ENCODE measurements at regions not wholly inside any gene's neighbourhood (a gene's known extent, or its start where the extent isn't known, plus 50 kb on each side); places are given as distances from the start of the nearest gene placed in this dataset.
A peak's percentile ranks its signal among the peaks of the same experiment; 100 is the strongest.

DNA sequence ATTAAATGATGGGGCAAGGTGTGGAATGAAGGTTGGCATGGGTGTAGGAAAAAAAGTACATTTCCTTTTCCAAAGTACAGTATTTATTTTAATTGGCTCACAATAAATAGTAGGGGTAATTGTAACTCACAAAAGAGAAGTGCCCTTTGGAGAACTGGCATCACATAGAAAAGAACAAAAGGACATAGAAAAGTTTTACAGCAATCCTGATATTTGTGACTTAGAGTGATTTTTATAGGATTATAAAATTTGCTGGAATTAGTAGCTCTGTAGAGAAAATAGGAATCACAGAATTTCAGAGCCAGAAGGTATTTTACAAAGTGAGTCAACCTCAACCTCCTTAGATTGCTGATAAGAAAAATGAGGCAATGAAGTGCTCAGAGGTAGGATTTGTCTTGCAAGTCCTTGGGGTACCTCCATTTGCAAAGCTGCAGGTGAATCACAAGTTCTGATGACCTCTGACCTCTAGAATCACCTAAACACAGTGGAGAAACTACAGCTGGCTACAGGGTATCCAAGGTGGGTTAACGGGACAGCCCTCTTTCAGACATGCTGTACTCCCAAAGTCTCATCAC, 133.6 kb downstream of the SOCS6 start:
- H3K4ac ChIP-seq (ENCODE audit: low read depth in 1 of 2, low read length in 2 of 2), result peak overlapping the region in 1 of 2 experiments; percentile 3
- H3K9ac ChIP-seq (ENCODE audit: low read length), result peak overlapping the region; percentile 66
- peaks cover 12% of the 10 kb centered on the region for H3K9me3 ChIP-seq (ENCODE audit: control insufficient read depth, low read length)
- H2BK5ac ChIP-seq (ENCODE audit: low read depth, low read length, poor library complexity, severe bottlenecking), result no peak overlapping the region
- H3K23ac ChIP-seq (ENCODE audit: low read length in 2 of 2), result no peak overlapping the region
- H4K8ac ChIP-seq (ENCODE audit: low read length), result no peak overlapping the region
- no peak overlapping the region for H3K4me2 ChIP-seq (ENCODE audit: low read length, poor library complexity, severe bottlenecking)
- H3K14ac ChIP-seq (ENCODE audit: low read length in 2 of 2), result no peak overlapping the region
- no peaks in the 10 kb centered on the region for H3K27me3 ChIP-seq (ENCODE audit: control insufficient read depth in 1 of 2, insufficient read depth in 1 of 2, low read length in 2 of 2)
- H4K91ac ChIP-seq (ENCODE audit: low read length), result no peak overlapping the region
- H3K18ac ChIP-seq (ENCODE audit: low read depth in 1 of 2, low read length in 2 of 2), result peak overlapping the region in 1 of 2 experiments; percentile 58
- H2BK12ac ChIP-seq (ENCODE audit: low read length in 2 of 2), result peak overlapping the region in 1 of 2 experiments; percentile 59
- no peak overlapping the region for H2AK5ac ChIP-seq (ENCODE audit: low read length, severe bottlenecking)
- no peaks in the 10 kb centered on the region for H3K36me3 ChIP-seq (ENCODE audit: control insufficient read depth in 1 of 2, insufficient read depth in 2 of 2, low read depth in 1 of 2, low read length in 2 of 2)
- DNase-seq, result no peak
- peaks cover 4% of the 10 kb centered on the region for H3K4me1 ChIP-seq (ENCODE audit: control insufficient read depth, insufficient read depth, low read depth, low read length)
- H3K27ac ChIP-seq (ENCODE audit: low read length, poor library complexity, severe bottlenecking), result no peak overlapping the region
- no peak overlapping the region for H2AFZ ChIP-seq (ENCODE audit: low read depth, low read length)
- H3K4me3 ChIP-seq (ENCODE audit: insufficient read depth in 1 of 2, low read depth in 1 of 2, low read length in 2 of 2), result peak overlapping the region in 1 of 2 experiments; percentile 38
- no peak overlapping the region for H2BK15ac ChIP-seq (ENCODE audit: low read depth, poor library complexity, severe bottlenecking)
- peak overlapping the region; percentile 11 for H2BK120ac ChIP-seq (ENCODE audit: low read depth, low read length)
- WGBS, result 100% methylated on average over 1 of the region's 1 CpG
- H3K79me1 ChIP-seq (replicated peaks; ENCODE audit: low read length, poor library complexity, severe bottlenecking), result no peaks in the 10 kb centered on the region

DNA sequence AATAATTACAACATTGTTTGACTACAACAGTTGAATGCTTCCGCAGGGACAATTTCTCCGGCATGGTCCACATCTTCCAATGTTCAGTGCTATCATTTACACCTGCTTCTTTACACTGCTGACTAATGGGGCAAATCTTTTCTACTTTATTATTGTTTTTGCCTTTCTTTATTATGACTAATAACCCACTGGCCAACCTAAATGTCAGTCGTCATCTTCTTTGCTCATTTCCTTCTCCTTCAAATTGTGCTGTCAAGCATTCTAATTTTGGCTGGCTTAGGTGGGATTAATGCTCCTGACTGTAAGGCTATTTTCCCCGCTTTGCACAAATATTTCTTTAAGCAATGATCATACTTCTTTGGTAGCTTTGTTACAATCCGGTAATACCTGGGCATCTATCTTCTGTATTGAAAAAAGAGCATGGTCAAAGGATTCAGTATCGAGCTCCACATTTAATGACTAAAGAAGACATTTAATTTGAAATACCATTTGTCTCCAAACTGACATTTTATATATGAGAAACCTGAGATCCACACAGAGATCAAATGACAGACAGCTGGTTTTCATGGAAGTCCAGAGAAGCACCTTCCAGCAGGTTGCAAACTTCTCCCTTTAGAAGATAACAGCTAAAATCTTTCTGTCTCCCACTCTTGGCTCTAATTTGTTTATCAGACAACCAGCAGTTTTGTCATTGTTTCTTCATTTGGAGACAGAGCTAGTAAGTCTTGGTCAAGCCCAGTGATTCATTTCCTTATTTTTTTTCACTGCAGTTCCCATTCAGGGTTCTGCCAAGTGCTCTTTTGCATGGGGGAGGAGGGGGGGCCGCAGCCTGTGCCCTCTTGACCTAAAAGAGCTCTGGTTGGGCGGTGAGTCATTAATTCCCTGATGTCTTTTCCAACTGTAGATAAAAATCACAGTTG, 132.9 kb downstream of the SOCS6 start:
- peaks cover 11% of the 10 kb centered on the region for H3K9me3 ChIP-seq (ENCODE audit: control insufficient read depth, low read length)
- no peak overlapping the region for H2AFZ ChIP-seq (ENCODE audit: low read depth, low read length)
- no peak overlapping the region for H3K4me2 ChIP-seq (ENCODE audit: low read length, poor library complexity, severe bottlenecking)
- no peak overlapping the region for H4K8ac ChIP-seq (ENCODE audit: low read length)
- no peak overlapping the region for H3K14ac ChIP-seq (ENCODE audit: low read length in 2 of 2)
- peak overlapping the region; percentile 17 for H3K27ac ChIP-seq (ENCODE audit: low read length, poor library complexity, severe bottlenecking)
- H2AK5ac ChIP-seq (ENCODE audit: low read length, severe bottlenecking), result no peak overlapping the region
- H2BK120ac ChIP-seq (ENCODE audit: low read depth, low read length), result no peak overlapping the region
- no peak overlapping the region for H3K23ac ChIP-seq (ENCODE audit: low read length in 2 of 2)
- no peak overlapping the region for H4K91ac ChIP-seq (ENCODE audit: low read length)
- peak; percentile 94 for DNase-seq
- no peaks in the 10 kb centered on the region for H3K79me1 ChIP-seq (replicated peaks; ENCODE audit: low read length, poor library complexity, severe bottlenecking)
- no peak overlapping the region for H3K4ac ChIP-seq (ENCODE audit: low read depth in 1 of 2, low read length in 2 of 2)
- H3K36me3 ChIP-seq (ENCODE audit: control insufficient read depth in 1 of 2, insufficient read depth in 2 of 2, low read depth in 1 of 2, low read length in 2 of 2), result no peaks in the 10 kb centered on the region
- no peaks in the 10 kb centered on the region for H3K27me3 ChIP-seq (ENCODE audit: control insufficient read depth in 1 of 2, insufficient read depth in 1 of 2, low read length in 2 of 2)
- H3K18ac ChIP-seq (ENCODE audit: low read depth in 1 of 2, low read length in 2 of 2), result no peak overlapping the region
- H2BK12ac ChIP-seq (ENCODE audit: low read length in 2 of 2), result peak overlapping the region in 1 of 2 experiments; percentile 21
- peaks cover 4% of the 10 kb centered on the region for H3K4me1 ChIP-seq (ENCODE audit: control insufficient read depth, insufficient read depth, low read depth, low read length)
- no peak overlapping the region for H2BK15ac ChIP-seq (ENCODE audit: low read depth, poor library complexity, severe bottlenecking)
- peak overlapping the region; percentile 73 for H3K9ac ChIP-seq (ENCODE audit: low read length)
- peak overlapping the region in 1 of 2 experiments; percentile 14 for H3K4me3 ChIP-seq (ENCODE audit: insufficient read depth in 1 of 2, low read depth in 1 of 2, low read length in 2 of 2)
- no peak overlapping the region for H2BK5ac ChIP-seq (ENCODE audit: low read depth, low read length, poor library complexity, severe bottlenecking)
- 57% methylated on average over 8 of the region's 8 CpGs for WGBS

DNA sequence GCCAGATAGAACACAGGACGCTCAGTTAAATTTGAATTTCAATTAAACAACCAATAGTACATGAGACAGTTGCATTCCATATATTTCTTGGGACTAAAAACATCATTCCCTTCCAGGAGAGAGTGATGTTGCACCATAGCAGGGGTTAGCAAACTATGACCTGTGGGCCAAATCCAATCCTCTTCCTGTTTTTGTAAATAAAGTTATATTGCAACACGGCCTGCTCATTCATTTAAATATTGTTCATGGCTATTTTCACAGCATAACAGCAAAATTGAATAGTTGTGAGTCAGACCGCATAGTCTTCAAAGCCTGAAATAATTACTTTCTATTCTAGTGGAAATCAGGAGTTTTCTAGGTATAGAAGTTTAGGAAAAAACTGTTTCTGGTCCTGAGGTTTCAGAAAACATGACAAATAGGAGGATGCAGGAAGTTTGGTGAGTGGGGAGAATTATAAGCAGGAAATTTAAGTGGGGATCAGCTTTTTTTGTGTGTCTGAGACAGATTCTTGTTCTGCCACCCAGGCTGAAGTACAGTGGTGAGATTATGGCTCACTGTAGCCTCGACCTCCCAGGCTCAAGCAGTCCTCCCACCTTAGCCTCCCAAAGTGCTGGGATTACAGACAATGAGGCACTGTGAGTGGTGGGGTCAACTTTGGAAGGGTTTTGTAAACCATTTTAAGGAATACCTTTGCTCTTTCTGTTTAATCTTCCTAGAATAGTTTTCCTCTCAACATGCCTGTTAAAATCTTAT, 131.5 kb downstream of the SOCS6 start:
- Histone ChIP-seq H3K18ac (ENCODE audit: low read depth in 1 of 2, low read length in 2 of 2) (peak overlapping the region; percentile 67 to 96), H3K9ac (ENCODE audit: low read length) (peak overlapping the region; percentile 67), H2BK5ac (ENCODE audit: low read depth, low read length, poor library complexity, severe bottlenecking) (no peak overlapping the region), H4K8ac (ENCODE audit: low read length) (no peak overlapping the region), H3K79me1 (replicated peaks; ENCODE audit: low read length, poor library complexity, severe bottlenecking) (no peaks in the 10 kb centered on the region), H2AK5ac (ENCODE audit: low read length, severe bottlenecking) (no peak overlapping the region), H3K27me3 (ENCODE audit: control insufficient read depth in 1 of 2, insufficient read depth in 1 of 2, low read length in 2 of 2) (no peaks in the 10 kb centered on the region), H3K4me1 (ENCODE audit: control insufficient read depth, insufficient read depth, low read depth, low read length) (peaks cover 4% of the 10 kb centered on the region), H2AFZ (ENCODE audit: low read depth, low read length) (no peak overlapping the region), H3K4me3 (ENCODE audit: insufficient read depth in 1 of 2, low read depth in 1 of 2, low read length in 2 of 2) (peak overlapping the region in 1 of 2 experiments; percentile 34), H2BK12ac (ENCODE audit: low read length in 2 of 2) (peak overlapping the region; percentile 85 to 94), H3K14ac (ENCODE audit: low read length in 2 of 2) (no peak overlapping the region), H3K27ac (ENCODE audit: low read length, poor library complexity, severe bottlenecking) (no peak overlapping the region), H3K4me2 (ENCODE audit: low read length, poor library complexity, severe bottlenecking) (no peak overlapping the region), H3K9me3 (ENCODE audit: control insufficient read depth, low read length) (no peaks in the 10 kb centered on the region), H3K23ac (ENCODE audit: low read length in 2 of 2) (no peak overlapping the region), H3K36me3 (ENCODE audit: control insufficient read depth in 1 of 2, insufficient read depth in 2 of 2, low read depth in 1 of 2, low read length in 2 of 2) (no peaks in the 10 kb centered on the region), H2BK15ac (ENCODE audit: low read depth, poor library complexity, severe bottlenecking) (no peak overlapping the region), H4K91ac (ENCODE audit: low read length) (peak overlapping the region; percentile 61), H3K4ac (ENCODE audit: low read depth in 1 of 2, low read length in 2 of 2) (peak overlapping the region in 1 of 2 experiments; percentile 70), H2BK120ac (ENCODE audit: low read depth, low read length) (peak overlapping the region; percentile 64)
- no CpG with 5 or more reads among the region's 4 CpGs for WGBS
- peak; percentile 72 for DNase-seq

Measured in mesenchymal stem cell (in vitro differentiated cells and primary cell).